Upper lobe of left lung (tissue), 6 donors: ENCODE measurements at regions not wholly inside any gene's neighbourhood (a gene's known extent, or its start where the extent isn't known, plus 50 kb on each side); places are given as distances from the start of the nearest gene placed in this dataset.

Source experiments
- ATAC-seq, 2 donors: fragments of 200-7000 bp; cut with Tn5 transposase; one replicate each; pipeline ENCODE4 v1.9.1; 2022; ENCODE audit warnings: mild to moderate bottlenecking in 2 of 2, moderate library complexity in 2 of 2; ENCODE audit not compliant: low FRiP score in 2 of 2
- DNase-seq, 2 donors: peaks; one replicate each; pipeline ENCODE4 v3.0.0-alpha.2; 2019 to 2020
- H3K27ac ChIP-seq, 4 donors: fragments of 200-600 bp; sonication (generic); one replicate each; pipeline ENCODE4 v1.5.1; 2016 to 2019
- H3K27me3 ChIP-seq, 4 donors: fragments of 200-600 bp; sonication (generic); one replicate each; pipeline ENCODE4 v1.5.1; 2017 to 2019
- H3K36me3 ChIP-seq, 4 donors: fragments of 200-600 bp; sonication (generic); one replicate each; pipeline ENCODE4 v1.5.1; 2016 to 2019
- H3K4me1 ChIP-seq, 4 donors: fragments of 200-600 bp; sonication (generic); one replicate each; pipeline ENCODE4 v1.5.1; 2018 to 2019
- H3K4me3 ChIP-seq, 4 donors: fragments of 200-600 bp; sonication (generic); one replicate each; pipeline ENCODE4 v1.5.1; 2017 to 2019; ENCODE audit warnings: mild to moderate bottlenecking in 2 of 4, moderate library complexity in 1 of 4
- H3K9me3 ChIP-seq, 4 donors: fragments of 200-600 bp; sonication (generic); one replicate each; pipeline ENCODE4 v1.5.1; 2018 to 2019
- CTCF ChIP-seq, 6 experiments: fragments of 450-650 bp in 4 of 6; fragments of 200-600 bp in 2 of 6; sonication (generic) in 2 of 6; IDR thresholded peaks; one replicate each; pipeline ENCODE4 v1.5.1; 2016 to 2019; ENCODE audit warnings: antibody characterized with exemption in 6 of 6
- EP300 ChIP-seq, 4 donors: sonication (generic); formaldehyde crosslinking; IDR thresholded peaks; one replicate each; pipeline ENCODE4 v1.5.1; 2017; ENCODE audit warnings: antibody characterized with exemption in 4 of 4, control low read depth in 2 of 4
- POLR2A ChIP-seq, 4 donors: fragments of 450-650 bp; IDR thresholded peaks; one replicate each; pipeline ENCODE4 v1.5.1; 2016 to 2017; ENCODE audit warnings: antibody characterized with exemption in 4 of 4, mild to moderate bottlenecking in 2 of 4
- POLR2AphosphoS5 ChIP-seq, 2 donors: sonication (generic); formaldehyde crosslinking; IDR thresholded peaks; one replicate each; pipeline ENCODE4 v1.5.1; 2017; ENCODE audit warnings: antibody characterized with exemption in 2 of 2
- WGBS, 2 donors: methylation state at CpG; one replicate each; pipeline ENCODE4 v1.1.5; 2017 to 2018; 5-methylcytosine and 5-hydroxymethylcytosine counted together
- donor health status: DM: no; HTN: no; CAD: no; lungs with moderate emphysema.
- donor health status: DM: no; HTN: yes; CAD: no; lungs with severe emphysema.

DNA sequence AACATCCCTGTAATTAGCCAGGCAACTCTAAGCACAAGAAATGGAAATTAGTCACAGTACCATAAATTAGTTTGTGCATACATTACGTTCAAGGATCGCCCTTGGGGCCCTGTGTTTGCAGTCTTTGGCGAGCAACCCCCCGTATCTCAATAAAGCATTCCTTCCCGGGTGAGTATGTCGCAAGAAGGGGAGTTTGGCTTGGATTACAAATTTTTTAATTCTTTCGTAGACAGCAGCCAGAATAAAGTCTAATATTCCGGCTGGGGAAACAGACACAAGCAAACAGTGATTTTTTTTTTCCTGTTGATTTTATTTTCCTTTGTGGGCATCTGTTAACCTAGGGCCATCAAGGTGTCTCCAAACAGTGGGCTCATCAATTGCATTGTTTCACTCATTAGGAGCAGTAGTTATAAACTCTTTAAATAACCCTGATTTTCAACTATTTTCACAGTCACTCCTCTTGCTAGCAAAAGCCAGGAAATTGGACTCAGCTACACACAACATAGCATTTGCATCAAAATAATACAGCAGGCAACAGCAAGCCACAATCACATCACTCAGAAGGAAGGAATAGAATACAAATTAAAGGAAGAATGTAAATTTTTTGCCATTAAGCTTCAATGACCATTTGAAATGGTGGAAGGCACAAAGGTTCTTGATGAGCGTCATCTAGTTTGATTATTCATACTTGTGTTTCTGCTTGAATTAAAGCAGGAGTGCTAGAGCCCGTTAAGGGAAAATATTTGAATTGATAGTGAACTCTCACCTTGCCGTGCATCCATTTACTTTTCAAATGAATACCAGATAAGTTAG lies 85.3 kb downstream of the LINC00237 start:
- DNase-seq (no peak), ATAC-seq (peak in 1 of 2 donors; percentile 54)
- peaks cover 0 to 6% (median 2%) of the 10 kb centered on the region in 4 donors for H3K27me3 ChIP-seq
- TF ChIP-seq CTCF (IDR thresholded peaks at IDR 0.05) (no peak), EP300 (IDR thresholded peaks at IDR 0.05) (no peak), POLR2A (IDR thresholded peaks at IDR 0.05) (no peak), POLR2AphosphoS5 (IDR thresholded peaks at IDR 0.05) (no peak)
- H3K9me3 ChIP-seq = no peaks in the 10 kb centered on the region
- no peak overlapping the region for H3K4me3 ChIP-seq
- no peaks in the 10 kb centered on the region for H3K4me1 ChIP-seq
- no peak overlapping the region for H3K27ac ChIP-seq
- 35 to 39% methylated on average over 11 of the region's 11 CpGs for WGBS, 2 donors
- no peaks in the 10 kb centered on the region for H3K36me3 ChIP-seq

- H3K27me3 ChIP-seq = peaks cover 0 to 6% (median 2%) of the 10 kb centered on the region in 4 donors
- no peak overlapping the region for H3K27ac ChIP-seq
- no peaks in the 10 kb centered on the region for H3K36me3 ChIP-seq
- H3K4me3 ChIP-seq = no peak overlapping the region
- 13 to 15% methylated on average over 39 to 42 of the region's 42 CpGs for WGBS, 2 donors
- TF ChIP-seq POLR2AphosphoS5 (IDR thresholded peaks at IDR 0.05) (no peak), EP300 (IDR thresholded peaks at IDR 0.05) (no peak), POLR2A (IDR thresholded peaks at IDR 0.05) (no peak), CTCF (IDR thresholded peaks at IDR 0.05) (no peak)
- H3K9me3 ChIP-seq = no peaks in the 10 kb centered on the region
- no peaks in the 10 kb centered on the region for H3K4me1 ChIP-seq
- peak in 1 of 2 donors; percentile 42 for ATAC-seq
- DNase-seq = peak in 1 of 2 donors; percentile 75
Observed at GRCh38 chr20:21019814-21020658, 86.1 kb downstream of the LINC00237 start.

DNA sequence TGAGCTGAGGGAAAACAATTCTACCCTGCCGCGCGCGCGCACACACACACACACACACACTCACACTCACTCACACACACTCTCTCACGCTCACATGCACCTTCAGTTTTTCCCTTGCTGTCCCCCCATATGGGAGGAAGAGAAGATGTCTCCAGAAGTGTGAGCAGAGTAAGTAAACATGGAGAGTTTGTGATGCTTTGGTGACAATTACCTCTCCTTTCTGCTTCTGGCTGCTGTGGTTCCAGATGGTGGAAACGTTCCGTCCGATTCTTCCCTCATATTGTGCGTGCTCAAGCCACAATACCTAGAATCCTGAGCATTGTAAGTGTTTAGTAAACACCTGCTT lies 86.7 kb downstream of the LINC00237 start:
- Histone ChIP-seq H3K27ac (no peak overlapping the region), H3K4me3 (no peak overlapping the region), H3K36me3 (no peaks in the 10 kb centered on the region), H3K9me3 (no peaks in the 10 kb centered on the region), H3K4me1 (no peaks in the 10 kb centered on the region), H3K27me3 (peaks cover 0 to 6% (median 2%) of the 10 kb centered on the region in 4 donors)
- no peak for ATAC-seq
- TF ChIP-seq POLR2A (IDR thresholded peaks at IDR 0.05) (no peak), EP300 (IDR thresholded peaks at IDR 0.05) (no peak), CTCF (IDR thresholded peaks at IDR 0.05) (no peak), POLR2AphosphoS5 (IDR thresholded peaks at IDR 0.05) (no peak)
- DNase-seq = no peak
- 73 to 84% methylated on average over 10 of the region's 10 CpGs for WGBS, 2 donors

DNA sequence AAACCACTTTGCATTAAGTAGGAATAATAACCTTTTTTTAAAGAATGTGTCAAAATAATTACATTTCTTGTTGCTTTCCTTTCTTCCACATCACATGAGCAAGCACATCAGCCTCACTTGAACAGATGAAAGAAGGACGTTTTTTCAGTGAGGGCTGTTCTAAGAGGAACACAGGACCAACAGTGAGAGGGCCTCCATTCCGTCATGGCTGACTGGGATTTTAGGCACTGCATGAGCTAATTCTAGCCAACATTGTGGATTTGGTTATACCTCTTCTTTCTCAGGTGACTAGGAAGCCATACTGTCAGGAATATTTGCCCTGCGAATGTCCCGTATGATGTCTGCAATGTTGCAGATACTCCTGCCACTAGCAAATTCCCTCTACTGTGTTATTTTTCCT lies 87.6 kb downstream of the LINC00237 start:
- no peak overlapping the region for H3K27ac ChIP-seq

More for the DNA sequence above, 87.6 kb downstream of the LINC00237 start:
- Histone ChIP-seq H3K9me3 (no peaks in the 10 kb centered on the region), H3K4me3 (no peak overlapping the region), H3K36me3 (no peaks in the 10 kb centered on the region), H3K27me3 (peaks cover 0 to 6% (median 2%) of the 10 kb centered on the region in 4 donors), H3K4me1 (no peaks in the 10 kb centered on the region)
- ATAC-seq (no peak), DNase-seq (no peak)
- TF ChIP-seq POLR2AphosphoS5 (IDR thresholded peaks at IDR 0.05) (no peak), EP300 (IDR thresholded peaks at IDR 0.05) (no peak), CTCF (IDR thresholded peaks at IDR 0.05) (no peak), POLR2A (IDR thresholded peaks at IDR 0.05) (no peak)
- WGBS, 2 donors = 81 to 88% methylated on average over 4 of the region's 4 CpGs
